GOT3 (cell line): ENCODE measurements at regions not wholly inside any gene's neighbourhood (a gene's known extent, or its start where the extent isn't known, plus 50 kb on each side); places are given as distances from the start of the nearest gene placed in this dataset.
"Not testable (repeated sequence)": the region's sequence is repeated elsewhere in the genome, so short reads cannot be mapped to it uniquely, and the experiment has no call there.

Source experiments
- DNase-seq: peaks from one replicate; lab custom pipeline; 2025; ENCODE audit warnings: mixed read lengths; lab: John Stamatoyannopoulos, UW

DNA sequence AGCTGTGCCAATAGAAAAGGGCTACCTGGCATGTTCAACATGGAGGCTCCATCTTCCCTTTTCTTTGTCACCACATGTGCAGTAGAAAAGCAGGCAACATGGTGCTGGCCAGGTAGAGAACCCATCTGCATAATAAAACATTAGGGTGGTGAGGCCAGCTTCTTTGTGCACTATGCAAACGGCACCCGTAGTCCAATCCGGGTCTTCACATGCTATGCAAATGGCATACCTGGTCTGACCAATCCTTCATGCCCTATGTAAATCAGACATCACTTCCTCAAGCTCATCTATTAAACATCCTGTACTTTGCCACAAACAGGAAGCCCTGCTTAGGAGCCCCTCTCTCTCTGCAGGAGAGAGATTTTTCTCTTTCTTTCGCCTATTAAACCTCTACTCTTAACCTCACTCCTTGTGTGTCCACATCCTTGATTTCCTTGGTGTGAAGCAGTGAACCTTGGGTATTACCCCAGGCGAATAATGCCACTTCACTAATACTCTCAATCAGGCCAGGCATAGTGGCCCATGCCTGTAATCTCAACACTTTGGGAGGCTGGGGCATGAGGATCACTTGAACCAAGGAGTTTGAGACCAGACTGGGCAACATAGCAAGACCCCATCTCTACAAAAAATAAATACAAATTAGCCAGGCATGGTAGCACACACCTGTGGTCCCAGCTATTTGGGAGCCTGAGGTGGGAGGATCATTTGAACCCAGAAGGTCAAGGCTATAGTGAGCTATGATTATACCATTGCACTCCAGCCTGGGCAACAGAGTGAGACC, 111.3 kb upstream of the MRI1 start:
- DNase-seq = no peak

DNA sequence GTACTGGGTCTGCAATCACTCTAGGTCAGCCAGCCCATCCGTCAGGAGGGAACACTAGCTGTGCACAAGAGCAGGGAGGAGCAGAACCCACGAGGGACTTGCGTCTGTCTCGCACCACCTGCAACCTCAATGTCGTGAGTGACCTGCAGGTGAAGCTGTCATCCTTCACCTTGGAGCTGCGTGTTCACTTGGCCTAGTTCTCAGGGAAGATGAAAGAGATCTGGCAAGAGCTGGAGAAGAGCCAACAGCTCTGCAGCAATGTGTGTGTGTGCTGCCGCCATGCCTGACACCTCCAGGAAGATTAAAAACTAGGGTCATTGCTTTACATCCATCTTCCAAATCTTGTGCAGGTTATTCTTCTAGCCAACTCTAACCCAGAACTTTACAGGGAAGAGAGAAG, 117.6 kb upstream of the MRI1 start:
- no peak for DNase-seq

DNA sequence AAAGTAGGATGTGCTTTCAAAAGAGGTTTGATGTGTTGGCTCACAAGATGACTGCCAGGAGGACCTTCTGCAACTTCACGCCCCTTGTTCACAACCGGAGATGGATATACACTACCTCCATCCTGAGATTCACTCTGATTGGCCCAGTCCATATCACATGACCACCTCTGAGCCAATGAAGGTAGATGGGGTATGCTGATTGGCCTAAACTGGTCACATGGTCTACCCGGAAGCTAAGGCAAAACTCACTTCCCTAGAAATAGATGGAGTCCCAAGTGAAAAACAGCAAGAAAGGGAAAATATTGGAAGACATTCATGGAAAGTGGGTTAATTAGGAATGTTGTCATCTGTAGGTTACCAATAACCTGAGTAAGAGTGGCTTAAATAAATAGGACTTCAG, 119.7 kb upstream of the MRI1 start:
- DNase-seq = no peak

DNA sequence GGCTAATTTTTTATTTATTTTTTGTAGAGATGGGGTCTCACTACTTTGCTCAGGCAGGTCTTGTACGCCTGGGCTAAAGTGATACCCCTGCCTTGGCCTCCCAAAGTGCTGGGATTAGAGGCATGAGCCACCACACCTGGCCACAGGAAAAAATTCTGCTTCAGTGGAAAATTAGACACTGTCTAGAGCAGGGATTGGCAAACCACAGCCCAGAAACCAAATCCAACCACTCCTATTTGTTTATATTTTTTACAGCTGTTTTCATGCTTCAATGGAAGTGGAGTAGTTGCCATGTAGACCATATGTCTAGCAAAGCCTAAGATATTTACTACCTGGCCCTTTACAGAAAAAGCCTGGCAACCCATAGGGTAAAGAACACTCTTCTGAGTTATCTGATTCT, 123.7 kb upstream of the MRI1 start:
- no peak for DNase-seq

DNA sequence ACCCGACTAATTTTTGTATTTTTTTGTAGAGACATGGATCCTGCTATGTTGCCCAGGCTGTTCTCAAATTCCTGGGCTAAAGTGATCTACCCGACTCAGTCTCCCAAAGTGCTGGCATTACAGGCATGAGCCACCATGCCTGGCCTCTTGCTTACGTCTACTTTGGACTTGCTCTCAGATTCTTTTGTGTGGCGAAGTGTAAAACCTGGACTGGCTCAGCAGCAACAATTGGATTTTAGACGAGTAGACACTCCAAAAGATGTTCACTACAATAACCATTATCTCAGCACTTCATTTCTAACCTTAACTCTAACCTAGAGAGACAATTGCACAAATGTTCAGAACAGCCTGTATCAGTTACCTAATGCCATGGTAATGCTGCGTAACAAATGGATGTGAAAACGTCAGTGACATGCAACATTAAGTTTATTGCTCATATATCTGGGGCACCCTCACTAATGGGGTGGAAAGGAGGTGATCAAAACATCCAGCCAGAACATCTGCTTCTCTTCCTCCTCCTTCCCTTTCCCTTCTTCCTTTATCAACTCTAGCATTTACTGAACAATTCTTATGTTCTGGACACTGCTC, 124.9 kb upstream of the MRI1 start:
- no peak for DNase-seq

DNA sequence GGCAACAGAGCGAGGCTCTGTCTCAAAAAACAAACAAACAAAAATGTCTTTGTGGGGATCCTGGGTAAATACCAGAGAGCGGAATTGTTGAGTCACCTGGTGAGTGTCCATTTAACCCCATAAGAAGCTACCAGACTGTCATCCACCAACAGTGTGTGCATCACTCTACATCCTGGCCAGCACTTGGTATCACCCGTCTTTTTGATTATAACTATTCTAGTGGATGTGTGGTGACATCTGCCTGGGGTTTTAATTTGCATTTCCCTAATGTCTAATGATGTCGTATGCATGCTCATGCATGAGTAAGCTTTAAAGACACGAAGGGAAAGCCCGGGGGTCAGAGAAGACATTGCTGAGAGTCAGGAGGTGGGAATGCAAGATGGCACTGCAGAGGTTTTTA, 126.7 kb upstream of the MRI1 start:
- DNase-seq = no peak

DNA sequence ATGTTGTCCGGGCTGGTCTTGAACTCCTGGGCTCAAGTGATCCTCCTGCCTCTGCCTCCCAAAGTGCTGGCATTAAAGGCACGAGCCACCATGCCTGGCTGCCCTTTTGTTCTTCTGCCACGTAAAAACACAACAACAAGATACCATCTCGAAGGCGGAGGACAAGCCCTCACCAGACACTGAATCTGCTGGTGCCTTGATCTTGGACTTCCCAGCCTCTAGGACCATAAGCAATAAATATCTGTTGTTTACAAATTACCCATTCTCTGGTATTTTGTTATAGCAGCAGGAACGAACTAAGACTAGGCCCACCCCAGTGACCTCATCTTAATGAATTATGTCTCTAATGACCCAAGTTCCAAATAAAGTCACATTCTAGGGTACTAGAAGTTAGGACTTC, 128.4 kb upstream of the CACNA1A start:
- no peak for DNase-seq

DNA sequence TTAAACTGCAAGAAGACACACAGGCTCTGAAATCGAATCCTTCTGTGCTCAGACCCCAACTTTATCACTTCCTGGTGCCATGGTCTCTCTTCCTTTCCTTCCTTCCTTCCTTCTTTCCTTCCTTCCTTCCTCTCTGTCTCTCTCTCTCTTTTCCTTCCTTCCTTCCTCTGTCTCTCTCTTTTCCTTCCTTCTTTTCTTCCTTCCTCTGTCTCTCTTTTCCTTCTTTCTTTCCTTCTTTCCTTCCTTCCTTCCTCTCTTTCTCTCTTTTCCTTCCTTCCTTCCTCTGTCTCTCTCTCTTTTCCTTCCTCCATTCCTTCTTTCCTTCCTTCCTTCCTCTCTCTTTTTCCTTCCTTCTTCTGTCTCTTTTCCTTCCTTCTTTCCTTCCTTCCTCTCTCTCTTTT, 127.2 kb upstream of the CACNA1A start:
- no peak for DNase-seq

DNA sequence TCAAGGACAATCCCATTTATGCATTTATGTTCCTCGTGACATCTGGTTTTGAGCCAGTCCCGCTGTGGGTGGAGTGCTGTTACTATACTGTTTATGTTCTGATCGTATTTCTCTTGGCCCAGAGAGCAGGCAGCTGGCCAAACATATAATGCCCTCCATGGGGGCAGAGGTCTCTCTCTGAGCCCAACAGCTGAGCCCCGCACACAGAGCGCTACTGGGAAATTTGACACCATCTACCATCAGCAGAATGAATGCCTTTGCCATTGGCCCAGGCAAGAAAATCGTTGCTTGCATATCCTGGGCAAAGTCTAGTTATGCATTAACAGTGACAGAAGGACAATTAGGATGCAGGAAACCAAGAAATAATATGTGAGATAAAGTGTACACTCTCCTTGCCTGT, 126.8 kb upstream of the CACNA1A start:
- DNase-seq = no peak

DNA sequence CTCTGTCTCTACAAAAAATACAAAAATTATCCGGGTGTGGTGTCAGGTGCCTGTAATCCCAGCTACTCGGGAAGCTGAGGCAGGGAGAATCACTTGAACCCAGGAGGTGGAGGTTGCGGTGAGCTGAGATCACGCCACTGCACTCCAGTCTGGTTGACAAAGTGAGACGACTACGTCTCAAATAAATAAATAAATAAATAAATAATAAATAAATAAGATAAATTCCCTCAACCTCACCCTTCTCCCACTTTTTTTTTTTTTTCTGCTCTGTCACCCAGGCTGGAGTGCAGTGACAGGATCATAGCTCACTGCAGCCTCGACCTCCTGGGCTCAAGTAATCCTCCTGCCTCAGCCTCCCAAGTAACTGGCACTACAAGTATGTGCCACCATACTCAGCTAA, 125.9 kb upstream of the CACNA1A start:
- DNase-seq = not testable (repeated sequence)

DNA sequence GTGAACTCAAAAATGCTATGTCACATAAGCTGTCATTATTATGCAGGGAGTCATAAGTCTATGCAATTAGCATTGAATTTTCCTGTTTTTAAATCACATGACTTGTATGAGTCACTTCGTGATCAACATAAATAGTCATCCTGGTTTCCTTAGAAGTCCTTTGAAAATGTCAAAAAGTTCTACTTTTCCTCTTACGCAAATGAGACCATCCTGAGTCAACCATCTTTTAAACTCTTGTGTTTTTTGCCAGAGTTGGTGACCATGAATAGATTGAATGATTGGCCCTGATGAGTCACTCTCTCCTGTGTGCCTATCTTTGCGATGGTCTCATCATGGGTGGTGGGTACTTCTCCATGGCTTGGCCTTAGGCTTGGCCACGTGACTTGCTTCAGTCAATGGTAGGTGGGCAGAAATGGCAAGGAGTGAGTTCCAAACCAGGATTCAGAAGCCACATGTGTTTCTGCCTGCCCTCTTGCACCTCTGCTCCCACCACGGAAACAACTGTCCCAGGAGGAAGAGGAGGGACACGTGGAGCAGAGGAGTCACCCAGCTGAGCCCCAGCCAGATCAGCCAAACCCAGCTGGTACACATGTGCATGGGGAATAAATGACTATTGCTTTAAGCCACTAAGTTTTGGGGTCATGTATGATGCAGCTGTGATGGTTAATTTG, 123.5 kb upstream of the CACNA1A start:
- DNase-seq = no peak

DNA sequence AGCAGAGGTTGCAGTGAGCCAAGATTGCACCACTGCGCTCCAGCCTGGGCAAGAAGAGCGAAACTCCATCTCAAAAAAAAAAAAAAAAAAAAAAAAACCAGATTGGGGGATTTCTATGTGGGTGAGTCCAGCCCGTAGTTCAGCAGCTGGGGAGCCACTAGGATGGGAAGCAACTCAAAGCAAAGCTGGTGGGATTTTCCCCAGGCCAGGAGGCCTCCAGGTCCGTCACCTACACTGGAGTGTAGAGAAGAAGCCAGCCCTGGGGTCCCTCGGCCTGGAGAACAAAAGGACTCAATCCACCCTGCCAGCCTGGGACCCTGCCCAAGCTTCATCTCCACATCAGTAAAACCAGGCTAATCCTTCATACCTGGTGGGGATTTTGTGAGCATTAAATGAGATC, 121.3 kb upstream of the CACNA1A start:
- no peak for DNase-seq

DNA sequence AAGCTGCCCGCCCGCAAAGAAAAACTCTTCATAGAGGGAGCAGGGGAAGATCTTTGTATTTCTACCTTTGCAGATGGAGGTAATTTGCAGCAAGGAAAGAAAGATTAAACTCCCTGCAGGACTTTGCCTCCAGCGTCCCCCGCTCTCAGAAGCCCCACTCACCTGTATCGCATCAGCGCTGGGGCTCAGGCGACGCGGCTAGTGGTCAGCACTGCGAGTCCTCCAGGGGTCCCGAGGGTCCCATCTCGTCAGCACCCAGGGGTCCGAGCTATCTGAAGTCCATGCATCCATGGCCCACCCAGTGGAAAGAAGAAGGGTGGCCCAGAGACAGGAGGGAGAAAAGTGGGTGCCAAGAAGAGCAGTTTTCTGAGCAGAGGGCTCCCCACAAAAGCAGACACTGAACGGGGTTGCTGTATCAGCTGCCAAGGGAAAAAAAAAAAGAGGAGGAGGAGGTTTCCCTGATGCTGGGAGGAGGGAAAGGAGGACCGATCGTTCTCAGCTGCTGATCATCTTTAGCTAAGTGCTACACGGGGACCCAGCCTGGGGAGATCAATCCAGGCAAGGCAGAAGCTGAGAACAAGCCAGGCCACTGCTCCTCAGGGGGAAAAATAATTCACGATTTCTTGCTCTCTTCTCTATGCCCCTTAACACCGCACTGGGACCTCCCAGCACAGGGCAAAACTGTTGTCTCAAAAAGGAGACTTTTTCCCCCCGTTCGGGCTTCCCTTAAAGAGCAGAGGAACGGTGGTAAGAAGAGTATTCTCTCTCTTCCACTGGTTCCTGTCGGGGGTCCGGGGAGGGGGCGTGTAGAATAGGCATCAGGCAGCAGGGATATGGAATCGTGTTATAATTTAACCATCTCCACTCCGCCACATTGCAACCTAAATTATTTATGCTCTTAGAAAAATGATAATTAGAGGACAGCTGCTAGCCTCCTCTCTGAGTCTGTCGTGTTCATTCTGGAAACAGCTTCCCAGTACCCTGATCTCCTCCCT, 117.7 kb upstream of the CACNA1A start:
- no peak for DNase-seq

DNA sequence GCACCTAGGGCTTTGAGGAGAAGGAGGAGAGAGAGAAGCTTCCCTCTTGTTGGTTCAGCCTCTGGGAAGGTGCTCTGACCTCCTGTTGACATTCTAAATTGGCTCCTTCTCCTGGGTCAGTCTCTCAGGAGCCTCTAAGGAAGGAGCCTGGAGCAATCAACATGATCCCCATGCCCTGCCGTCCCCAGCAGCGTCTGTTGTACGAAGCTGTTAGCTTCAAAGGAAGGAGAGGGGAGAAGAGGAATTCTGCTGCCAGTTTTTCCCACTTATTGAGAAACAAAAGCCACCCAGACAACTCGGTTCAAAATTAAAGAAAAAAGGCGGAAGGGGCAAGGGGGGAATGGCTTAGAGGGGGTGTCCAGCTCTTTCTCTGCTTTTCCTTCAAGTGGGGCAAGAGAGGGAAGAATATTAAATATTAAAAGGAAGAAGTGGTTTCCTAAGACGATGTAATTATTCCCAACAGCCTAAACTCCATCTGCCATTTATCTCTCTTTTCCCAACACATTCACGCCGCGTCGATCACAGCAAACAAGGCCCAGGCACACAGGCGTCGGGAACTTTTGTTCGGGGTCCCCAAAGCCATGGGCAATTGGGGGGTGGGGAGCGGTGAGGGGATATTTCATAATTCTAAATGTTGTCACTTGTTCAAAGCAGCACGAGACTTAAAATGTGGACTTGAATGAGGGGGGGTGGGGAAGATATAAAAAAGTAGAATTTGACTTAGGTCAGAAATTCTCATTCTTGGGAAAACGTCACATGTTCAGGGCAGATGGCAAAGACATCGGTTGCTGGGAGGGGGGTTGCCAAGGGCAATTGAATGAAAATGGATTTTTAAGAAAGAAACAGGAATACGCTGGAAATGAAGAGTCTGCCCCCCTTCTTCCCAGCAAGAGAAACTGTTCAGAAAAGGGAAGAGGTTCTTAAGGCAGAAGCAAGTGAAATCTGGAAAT, 116.8 kb upstream of the CACNA1A start:
- no peak for DNase-seq

DNA sequence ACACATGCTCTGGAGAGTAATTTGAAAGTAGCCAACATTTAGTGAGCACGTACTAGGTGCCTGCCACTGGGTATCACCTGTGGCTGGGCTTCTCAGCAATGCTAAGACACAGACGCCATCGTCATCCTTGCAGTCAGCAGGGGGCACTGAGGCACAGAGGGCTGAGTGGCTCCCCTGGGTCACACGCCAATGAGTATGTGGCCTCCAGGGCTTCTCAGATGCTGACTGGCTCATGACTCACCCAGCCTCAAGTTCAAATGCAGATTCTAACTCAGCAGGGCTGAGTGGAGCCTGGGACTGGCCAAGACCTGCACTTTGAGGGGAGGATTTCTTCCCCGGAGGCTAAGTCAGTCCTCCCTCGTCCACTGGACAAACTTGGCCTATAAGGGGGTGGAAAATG, 115.1 kb upstream of the CACNA1A start:
- peak; percentile 45 for DNase-seq

DNA sequence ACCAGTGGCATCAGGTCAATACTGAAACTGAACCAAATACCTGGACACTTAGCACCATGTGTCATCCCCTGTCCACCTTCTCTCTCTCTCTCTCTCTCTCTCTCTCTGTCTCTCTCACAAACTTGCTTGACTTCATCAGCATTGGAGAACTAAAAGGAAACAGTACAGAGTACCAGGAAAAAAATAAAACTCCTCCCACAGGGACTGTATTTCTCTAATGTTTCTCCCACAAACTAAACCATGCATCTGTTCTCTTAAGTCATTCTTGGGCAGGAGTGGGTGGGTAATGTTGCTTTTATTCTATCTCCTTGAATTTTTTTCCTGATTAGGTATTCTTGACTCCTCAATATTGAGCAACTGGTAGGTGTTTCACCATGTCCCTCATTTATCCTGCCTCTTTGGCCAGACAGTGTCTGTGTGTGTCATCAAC, 112.9 kb upstream of the CACNA1A start:
- no peak for DNase-seq

DNA sequence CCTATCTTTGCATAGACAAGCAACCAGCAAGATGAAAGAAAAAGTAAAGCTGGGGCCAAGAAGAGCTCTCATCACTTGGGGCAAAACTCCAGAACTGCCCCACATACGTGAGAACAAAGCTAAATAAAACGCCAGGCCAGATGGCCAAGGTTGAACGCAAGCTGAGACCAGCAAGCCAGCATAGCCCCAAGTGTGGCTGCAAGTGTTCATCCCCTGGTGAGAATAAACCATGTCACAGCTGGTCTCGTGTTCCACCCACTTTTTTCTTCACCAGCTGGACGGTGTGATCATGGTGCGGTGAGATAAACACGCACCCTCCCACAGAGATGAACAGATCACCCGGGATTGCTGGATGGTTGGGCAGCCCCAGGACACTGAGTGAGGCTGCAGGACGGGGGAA, 109.6 kb upstream of the CACNA1A start:
- DNase-seq = no peak

DNA sequence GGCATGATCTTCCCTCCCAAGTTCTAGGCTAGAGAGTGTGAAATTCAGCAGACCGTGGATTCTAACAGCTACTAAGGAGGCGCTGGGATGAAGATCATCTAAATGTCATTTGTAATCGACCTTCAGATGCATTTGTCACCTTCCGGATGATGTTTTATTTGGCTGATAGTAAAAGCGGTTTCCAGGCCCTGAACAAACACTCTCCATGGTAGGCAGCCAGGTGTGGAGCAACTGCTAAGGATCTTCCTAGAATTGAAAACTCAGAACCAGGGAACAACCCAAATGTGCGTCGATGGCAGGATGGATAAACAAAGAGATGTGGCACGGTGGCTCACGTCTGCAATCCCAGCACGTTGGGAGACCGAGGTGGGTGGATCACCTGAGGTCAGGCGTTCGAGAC, 107.2 kb upstream of the CACNA1A start:
- no peak for DNase-seq

DNA sequence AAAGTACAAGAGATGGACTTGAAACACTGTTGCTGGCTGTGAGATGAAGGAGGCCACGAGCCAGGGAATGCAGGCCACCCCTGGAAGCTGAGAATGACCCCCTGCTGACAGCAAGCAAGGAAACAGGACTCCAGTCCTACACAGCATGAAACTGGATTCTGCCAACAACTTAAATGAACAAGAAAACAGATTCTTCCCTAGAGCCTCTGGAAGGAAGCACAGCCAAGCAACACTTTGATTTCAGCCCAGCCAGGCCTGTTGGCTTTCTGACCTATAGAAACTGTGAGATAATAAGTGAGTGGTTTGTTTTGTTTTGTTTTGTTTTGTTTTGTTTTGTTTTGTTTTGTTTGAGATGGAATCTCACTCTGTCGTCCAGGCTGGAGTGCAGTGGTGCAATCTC, 105.3 kb upstream of the CACNA1A start:
- no peak for DNase-seq

DNA sequence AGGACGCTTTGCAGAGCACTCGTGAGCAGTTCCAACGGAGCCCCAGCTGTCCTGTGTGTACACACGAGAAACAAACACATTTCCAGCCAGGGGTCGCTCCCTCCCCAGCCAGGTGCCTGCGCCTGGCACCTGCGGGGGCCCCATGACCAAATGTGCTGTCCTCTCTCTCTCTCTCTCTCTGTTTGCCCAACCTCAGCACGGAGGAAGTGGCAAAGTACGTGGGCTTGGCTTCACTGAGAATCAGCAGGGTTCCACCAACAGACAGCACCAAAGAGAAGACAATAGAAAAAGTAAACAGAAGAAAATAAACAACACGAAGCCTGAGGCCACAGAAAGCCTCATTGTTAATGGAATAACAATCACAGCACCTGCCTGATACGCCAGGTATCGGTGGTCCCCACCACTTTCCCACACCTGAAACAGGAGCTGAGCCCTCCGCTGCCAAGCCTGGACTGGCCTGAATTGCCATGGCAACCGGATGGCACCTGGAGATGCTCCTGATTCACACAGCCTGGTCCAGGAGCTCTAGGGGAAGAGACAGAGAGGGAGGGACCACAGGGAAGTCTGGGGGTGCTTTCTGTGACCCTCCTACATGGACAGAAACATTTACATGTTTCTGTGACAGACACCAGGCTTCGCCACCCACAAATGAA, 103.9 kb upstream of the CACNA1A start:
- no peak for DNase-seq

DNA sequence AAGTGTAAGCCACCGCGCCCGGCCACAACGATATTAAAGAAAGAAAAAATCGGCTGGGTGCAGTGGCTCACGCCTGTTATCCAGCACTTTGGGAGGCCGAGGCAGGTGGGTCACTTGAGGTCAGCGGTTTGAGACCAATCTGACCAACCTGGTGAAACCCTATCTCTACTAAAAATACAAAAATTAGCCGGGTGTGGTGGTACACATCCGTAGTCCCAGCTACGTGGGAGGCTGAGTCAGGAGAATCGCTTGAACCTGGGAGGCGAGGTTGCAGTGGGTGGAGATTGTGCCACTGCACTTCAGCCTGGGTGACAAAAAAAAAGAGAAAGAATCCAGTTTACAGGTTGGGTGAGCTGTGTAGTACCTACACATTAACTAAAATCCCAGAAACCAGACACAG, 99.9 kb upstream of the CACNA1A start:
- no peak for DNase-seq
